Transverse colon (tissue), 4 donors: ENCODE measurements at regions not wholly inside any gene's neighbourhood (a gene's known extent, or its start where the extent isn't known, plus 50 kb on each side); places are given as distances from the start of the nearest gene placed in this dataset.

Experiments
- DNase-seq: peaks from one replicate; pipeline ENCODE4 v3.0.0-alpha.2; 2019
- H3K27ac ChIP-seq, 4 donors: fragments of 200-600 bp; sonication (generic); 2 replicates each; pipeline ENCODE4 v1.5.1; 2016 to 2018; ENCODE audit warnings: inconsistent platforms in 4 of 4
- H3K27me3 ChIP-seq: fragments of 200-600 bp; sonication (generic); 2 replicates; pipeline ENCODE4 v1.5.1; 2017; ENCODE audit warnings: inconsistent platforms
- H3K36me3 ChIP-seq, 4 donors: fragments of 200-600 bp; sonication (generic); 2 replicates each; pipeline ENCODE4 v1.5.1; 2017 to 2019; ENCODE audit warnings: inconsistent platforms in 4 of 4
- H3K4me1 ChIP-seq, 4 donors: fragments of 200-600 bp; sonication (generic); 2 replicates each; pipeline ENCODE4 v1.5.1; 2017 to 2020; ENCODE audit warnings: inconsistent platforms in 4 of 4
- H3K4me3 ChIP-seq, 4 donors: fragments of 200-600 bp; sonication (generic); 1 replicate in 1 of 4; 2 replicates in 3 of 4; pipeline versions ENCODE4 v1.5.1 to v1.6.1; 2017 to 2019; ENCODE audit warnings: inconsistent platforms in 4 of 4
- H3K9me3 ChIP-seq, 2 donors: fragments of 200-600 bp; sonication (generic); 2 replicates each; pipeline ENCODE4 v1.5.1; 2017 to 2019; ENCODE audit warnings: inconsistent platforms in 2 of 2
- EP300 ChIP-seq: sonication (generic); formaldehyde crosslinking; IDR thresholded peaks from one replicate; pipeline ENCODE4 v1.6.1; 2017; ENCODE audit warnings: antibody characterized with exemption, low read depth
- POLR2A ChIP-seq: fragments of 450-650 bp; IDR thresholded peaks from one replicate; pipeline ENCODE4 v1.6.1; 2016; ENCODE audit warnings: antibody characterized with exemption, mild to moderate bottlenecking, moderate library complexity
- POLR2AphosphoS5 ChIP-seq, 3 donors: sonication (generic); formaldehyde crosslinking; IDR thresholded peaks; one replicate each; pipeline ENCODE4 v1.6.1; 2016; ENCODE audit warnings: antibody characterized with exemption in 3 of 3
- WGBS, 2 donors: methylation state at CpG; one replicate each; pipeline ENCODE4 v1.1.5; 2018; ENCODE audit warnings: low coverage in 1 of 2; 5-methylcytosine and 5-hydroxymethylcytosine counted together
- in situ Hi-C, 4 donors: fragments of 200-750 bp; cut with MboI; loops; one replicate each; pipeline versions ENCODE4 v1.15.0 to v1.15.1; 2017; ENCODE audit warnings: low sequenced_read_pairs in 3 of 4, low pct_ligation_motif_present in 1 of 4, low pct_unique_long_range_greater_than_20kb in 1 of 4
- intact Hi-C: fragments of 100-400 bp; cut with DNase I; formaldehyde crosslinking; loops from one replicate; pipeline ENCODE4 v1.15.1; 2023; ENCODE audit warnings: low total_unique reads
- TF ChIP-seq, protein P1 (sequence below), 5 experiments: fragments of 200-600 bp in 3 of 5; fragments of 450-650 bp in 2 of 5; sonication (generic) in 3 of 5; IDR thresholded peaks; 1 replicate in 2 of 5; 2 replicates in 3 of 5; pipeline ENCODE4 v1.5.1; 2016 to 2017; ENCODE audit warnings: antibody characterized with exemption in 5 of 5, inconsistent platforms in 3 of 5, mild to moderate bottlenecking in 2 of 5, moderate library complexity in 1 of 5

GRCh38 chr4:32427566-32427965, 1707.4 kb downstream of the PCDH7 start:
- in situ Hi-C loops (no loop called here), intact Hi-C loops (no loop called here)
- DNase-seq, result no peak
- H3K36me3 ChIP-seq, result no peaks in the 10 kb centered on the region
- H3K4me1 ChIP-seq, result no peaks in the 10 kb centered on the region
- TF ChIP-seq POLR2AphosphoS5 (IDR thresholded peaks at IDR 0.05) (no peak), POLR2A (no peak), EP300 (no peak)
- TF ChIP-seq, protein P1, sequence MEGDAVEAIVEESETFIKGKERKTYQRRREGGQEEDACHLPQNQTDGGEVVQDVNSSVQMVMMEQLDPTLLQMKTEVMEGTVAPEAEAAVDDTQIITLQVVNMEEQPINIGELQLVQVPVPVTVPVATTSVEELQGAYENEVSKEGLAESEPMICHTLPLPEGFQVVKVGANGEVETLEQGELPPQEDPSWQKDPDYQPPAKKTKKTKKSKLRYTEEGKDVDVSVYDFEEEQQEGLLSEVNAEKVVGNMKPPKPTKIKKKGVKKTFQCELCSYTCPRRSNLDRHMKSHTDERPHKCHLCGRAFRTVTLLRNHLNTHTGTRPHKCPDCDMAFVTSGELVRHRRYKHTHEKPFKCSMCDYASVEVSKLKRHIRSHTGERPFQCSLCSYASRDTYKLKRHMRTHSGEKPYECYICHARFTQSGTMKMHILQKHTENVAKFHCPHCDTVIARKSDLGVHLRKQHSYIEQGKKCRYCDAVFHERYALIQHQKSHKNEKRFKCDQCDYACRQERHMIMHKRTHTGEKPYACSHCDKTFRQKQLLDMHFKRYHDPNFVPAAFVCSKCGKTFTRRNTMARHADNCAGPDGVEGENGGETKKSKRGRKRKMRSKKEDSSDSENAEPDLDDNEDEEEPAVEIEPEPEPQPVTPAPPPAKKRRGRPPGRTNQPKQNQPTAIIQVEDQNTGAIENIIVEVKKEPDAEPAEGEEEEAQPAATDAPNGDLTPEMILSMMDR (IDR thresholded peaks at IDR 0.05), result no peak
- no peak overlapping the region for H3K4me3 ChIP-seq
- 67 to 71% methylated on average over 4 to 7 of the region's 7 CpGs for WGBS, 2 donors
- no peaks in the 10 kb centered on the region for H3K27me3 ChIP-seq
- no peak overlapping the region for H3K27ac ChIP-seq
- peaks cover 0 to 2% of the 10 kb centered on the region in 2 donors for H3K9me3 ChIP-seq

DNA sequence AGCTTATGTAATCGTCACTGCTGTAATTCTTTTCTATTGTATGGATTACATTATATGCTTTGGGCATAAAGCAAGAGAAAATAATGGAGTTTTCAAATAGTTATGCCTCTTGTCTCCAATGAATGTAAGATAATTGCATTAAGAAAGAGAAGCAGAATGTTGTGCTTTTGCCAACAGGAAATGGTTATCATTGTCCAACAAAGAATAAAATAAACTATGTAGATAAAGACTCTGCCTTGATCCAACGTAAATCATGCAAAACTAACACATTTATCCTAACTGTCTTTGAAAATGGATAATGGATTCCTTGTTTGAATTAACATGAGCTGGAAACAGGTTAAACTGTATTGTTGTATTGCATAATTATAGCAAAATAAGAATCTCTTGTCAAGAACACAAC, 1709.0 kb downstream of the PCDH7 start:
- no peaks in the 10 kb centered on the region for H3K9me3 ChIP-seq
- H3K27me3 ChIP-seq, result no peaks in the 10 kb centered on the region
- H3K4me3 ChIP-seq, result no peak overlapping the region
- no peak for DNase-seq
- in situ Hi-C loops, result no loop called here
- H3K27ac ChIP-seq, result no peak overlapping the region
- H3K36me3 ChIP-seq, result no peaks in the 10 kb centered on the region
- 36 to 46% methylated on average over 2 of the region's 2 CpGs for whole genome bisulfite sequencing, 2 donors
- intact Hi-C loops, result no loop called here
- H3K4me1 ChIP-seq, result no peaks in the 10 kb centered on the region
- TF ChIP-seq POLR2AphosphoS5 (IDR thresholded peaks at IDR 0.05) (no peak), POLR2A (no peak), EP300 (no peak)
- TF ChIP-seq, protein P1 (IDR thresholded peaks at IDR 0.05), result no peak

DNA sequence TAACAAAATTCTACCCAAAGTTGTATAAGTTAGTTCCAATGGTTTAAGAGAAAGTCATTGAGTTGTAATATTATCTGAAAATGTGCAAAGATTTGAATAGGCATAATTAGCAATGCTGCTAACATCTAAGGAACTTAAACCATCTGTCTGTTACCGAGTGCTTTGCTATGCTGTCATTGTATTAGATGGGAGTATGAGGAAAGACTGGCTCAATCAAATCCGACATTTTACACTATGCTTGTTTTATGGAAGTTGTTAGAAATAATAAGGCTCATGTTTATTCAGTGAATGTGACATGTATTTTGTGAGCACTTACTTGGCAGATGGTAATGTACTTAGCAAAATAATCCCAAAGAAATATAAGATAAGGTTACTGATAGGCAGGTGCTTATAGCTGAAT, 1715.1 kb downstream of the PCDH7 start:
- 49 to 69% methylated on average over 2 of the region's 2 CpGs for WGBS, 2 donors
- in situ Hi-C loops, result no loop called here
- no peaks in the 10 kb centered on the region for H3K9me3 ChIP-seq
- H3K4me1 ChIP-seq, result no peaks in the 10 kb centered on the region
- no peak overlapping the region for H3K27ac ChIP-seq
- no peaks in the 10 kb centered on the region for H3K36me3 ChIP-seq
- H3K27me3 ChIP-seq, result no peaks in the 10 kb centered on the region
- no peak overlapping the region for H3K4me3 ChIP-seq
- intact Hi-C loops, result no loop called here
- no peak for TF ChIP-seq EP300
- TF ChIP-seq POLR2A, result no peak
- TF ChIP-seq, protein P1 (IDR thresholded peaks at IDR 0.05), result no peak
- no peak for TF ChIP-seq POLR2AphosphoS5 (IDR thresholded peaks at IDR 0.05)
- no peak for DNase-seq

GRCh38 chr4:32436816-32437215, 1716.6 kb downstream of the PCDH7 start:
- in situ Hi-C loops (no loop called here), intact Hi-C loops (no loop called here)
- H3K4me3 ChIP-seq, result no peak overlapping the region
- TF ChIP-seq POLR2AphosphoS5 (IDR thresholded peaks at IDR 0.05) (no peak), POLR2A (no peak), EP300 (no peak)
- TF ChIP-seq, protein P1 (IDR thresholded peaks at IDR 0.05), result no peak
- DNase-seq, result no peak
- no peaks in the 10 kb centered on the region for H3K9me3 ChIP-seq
- no peaks in the 10 kb centered on the region for H3K36me3 ChIP-seq
- H3K27me3 ChIP-seq, result no peaks in the 10 kb centered on the region
- 72 to 84% methylated on average over 3 of the region's 3 CpGs for WGBS, 2 donors
- no peaks in the 10 kb centered on the region for H3K4me1 ChIP-seq
- no peak overlapping the region for H3K27ac ChIP-seq
